ENCODE measurements at regions not wholly inside any gene's neighbourhood (a gene's known extent, or its start where the extent isn't known, plus 50 kb on each side); places are given as distances from the start of the nearest gene placed in this dataset.

DNA sequence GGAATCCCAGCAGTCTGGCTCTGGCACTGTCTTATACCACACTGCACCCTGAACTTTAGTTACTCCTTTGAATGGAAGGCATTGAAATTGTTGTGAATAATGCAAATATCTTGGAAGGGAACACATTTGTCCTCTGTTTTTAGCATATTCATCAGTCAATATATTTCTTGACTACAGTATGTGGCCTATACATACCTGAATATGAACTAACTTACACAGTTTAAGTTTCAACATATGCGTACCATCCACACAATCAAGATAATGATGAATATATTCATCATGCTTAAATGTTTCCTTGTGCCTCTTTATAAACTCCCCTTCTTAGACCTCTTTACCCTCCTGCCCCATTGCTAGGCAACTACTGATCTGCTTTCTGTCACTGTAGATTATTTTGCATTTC lies 145.7 kb upstream of the ESX1 start:
- Histone ChIP-seq H3K4me3 (ENCODE audit: extremely low read depth in 1 of 4, insufficient read depth in 2 of 4, low read depth in 3 of 4, low read length in 4 of 4) (no peak overlapping the region), H3K4ac (replicated peaks; ENCODE audit: insufficient read length, low read depth, low read length) (no peak overlapping the region), H3K27ac (ENCODE audit: low read depth, low read length) (no peak overlapping the region), H3K9me3 (ENCODE audit: insufficient read depth in 2 of 2, low read depth in 1 of 2, low read length in 1 of 2) (no peaks in the 10 kb centered on the region), H4K5ac (ENCODE audit: insufficient read length, low read depth, low read length) (no peak overlapping the region), H2BK5ac (ENCODE audit: low read depth, low read length) (no peak overlapping the region), H2BK12ac (ENCODE audit: low read depth, low read length) (no peak overlapping the region), H2BK15ac (ENCODE audit: low read length) (no peak overlapping the region), H3K4me2 (ENCODE audit: insufficient read depth in 1 of 2, low read depth in 2 of 2, low read length in 2 of 2) (no peak overlapping the region), H3K56ac (replicated peaks; ENCODE audit: insufficient read length, low read depth, low read length) (no peak overlapping the region), H3K4me1 (replicated peaks in 1 of 4; ENCODE audit: control insufficient read depth in 3 of 4, insufficient read depth in 4 of 4, low read length in 3 of 4) (no peaks in the 10 kb centered on the region), H4K91ac (replicated peaks; ENCODE audit: insufficient read length, low read length) (no peak overlapping the region), H2BK120ac (replicated peaks; ENCODE audit: low read depth, low read length) (no peak overlapping the region), H3K23ac (ENCODE audit: insufficient read length) (no peak overlapping the region), H2BK20ac (ENCODE audit: low read length) (no peak overlapping the region), H3K27me3 (replicated peaks in 1 of 4; ENCODE audit: control insufficient read depth in 3 of 4, extremely low read depth in 1 of 4, insufficient read depth in 3 of 4, low read length in 3 of 4) (no peaks in the 10 kb centered on the region), H4K8ac (ENCODE audit: extremely low read depth, insufficient read depth, low read length) (no peak overlapping the region), H3K79me1 (ENCODE audit: low read depth, low read length) (no peaks in the 10 kb centered on the region), H3K18ac (ENCODE audit: extremely low read depth, low read length) (no peak overlapping the region), H3K9ac (replicated peaks in 1 of 4; ENCODE audit: extremely low read depth in 1 of 4, low read depth in 3 of 4, low read length in 3 of 4) (no peak overlapping the region), H3K14ac (ENCODE audit: insufficient read length) (no peak overlapping the region), H3K23me2 (ENCODE audit: low read depth, low read length) (no peaks in the 10 kb centered on the region), H3K79me2 (ENCODE audit: control insufficient read depth in 1 of 2, insufficient read depth in 2 of 2, low read length in 2 of 2) (no peaks in the 10 kb centered on the region), H4K20me1 (replicated peaks in 1 of 2; ENCODE audit: control insufficient read depth in 1 of 2, insufficient read depth in 2 of 2, low read length in 2 of 2) (no peaks in the 10 kb centered on the region), H3K36me3 (ENCODE audit: control insufficient read depth in 2 of 4, insufficient read depth in 4 of 4, low read length in 3 of 4) (no peaks in the 10 kb centered on the region), H2AFZ (ENCODE audit: low read length) (no peak overlapping the region), H2AK5ac (ENCODE audit: low read depth, low read length) (no peak overlapping the region)
- POLR2A ChIA-PET (ENCODE audit: partially characterized antibody): no interaction called here
- no peak for FAIRE-seq
- CTCF ChIA-PET (ENCODE audit: partially characterized antibody): no interaction called here
- WGBS, 2 experiments (ENCODE audit: extremely low coverage in 1 of 2, insufficient coverage in 1 of 2, insufficient read length in 1 of 2, insufficient replicate concordance in 2 of 2, low coverage in 1 of 2, low lambda C conversion rate in 2 of 2, missing lambda C conversion rate in 1 of 2): 93% methylated on average over 1 of the region's 1 CpG; no CpG with 5 or more reads in 1 of the 2 experiments
- no peak for DNase-seq (ENCODE audit: low read depth in 1 of 2, low spot score in 2 of 2)
- no peak for TF ChIP-seq JUN (IDR thresholded peaks at IDR 0.05; ENCODE audit: low read depth, low read length)
- TF ChIP-seq RFX5 (IDR thresholded peaks at IDR 0.05; ENCODE audit: borderline replicate concordance, low read depth, low read length): no peak
- TF ChIP-seq CBX8 (IDR thresholded peaks at IDR 0.05; ENCODE audit: borderline replicate concordance, low read depth, low read length): no peak
- TF ChIP-seq CEBPB (IDR thresholded peaks at IDR 0.05; ENCODE audit: low read depth, low read length): no peak
- no peak for TF ChIP-seq YY1 (IDR thresholded peaks at IDR 0.05; ENCODE audit: low read depth, low read length)
- no peak for TF ChIP-seq TAF7 (optimal IDR thresholded peaks at IDR 0.05; ENCODE audit: borderline replicate concordance, low read depth, low read length)
- no peak for TF ChIP-seq SRF (IDR thresholded peaks at IDR 0.05; ENCODE audit: low read depth, low read length)
- TF ChIP-seq TAF1 (IDR thresholded peaks at IDR 0.05; ENCODE audit: low read depth, low read length): no peak
- TF ChIP-seq NRF1 (IDR thresholded peaks at IDR 0.05; ENCODE audit: low read depth, low read length): no peak
- no peak for TF ChIP-seq BACH1 (IDR thresholded peaks at IDR 0.05; ENCODE audit: low read length)
- TF ChIP-seq SIRT6 (IDR thresholded peaks at IDR 0.05; ENCODE audit: low read length): no peak
- TF ChIP-seq RNF2 (IDR thresholded peaks at IDR 0.05; ENCODE audit: borderline replicate concordance, low read depth, low read length, missing control alignments, poor library complexity, severe bottlenecking): no peak
- no peak for TF ChIP-seq CHD1 (IDR thresholded peaks at IDR 0.05; ENCODE audit: low read depth, low read length)
- TF ChIP-seq HDAC2 (IDR thresholded peaks at IDR 0.05; ENCODE audit: borderline replicate concordance in 1 of 2, low read depth in 2 of 2, low read length in 2 of 2): no peak
- no peak for TF ChIP-seq TCF12 (IDR thresholded peaks at IDR 0.05; ENCODE audit: low read depth, low read length)
- TF ChIP-seq MAFK (IDR thresholded peaks at IDR 0.05; ENCODE audit: low read depth, low read length): no peak
- no peak for TF ChIP-seq CHD2 (IDR thresholded peaks at IDR 0.05; ENCODE audit: low read length)

Data from H1 (cell line).